ENCODE measurements at regions not wholly inside any gene's neighbourhood (a gene's known extent, or its start where the extent isn't known, plus 50 kb on each side); places are given as distances from the start of the nearest gene placed in this dataset.

DNA sequence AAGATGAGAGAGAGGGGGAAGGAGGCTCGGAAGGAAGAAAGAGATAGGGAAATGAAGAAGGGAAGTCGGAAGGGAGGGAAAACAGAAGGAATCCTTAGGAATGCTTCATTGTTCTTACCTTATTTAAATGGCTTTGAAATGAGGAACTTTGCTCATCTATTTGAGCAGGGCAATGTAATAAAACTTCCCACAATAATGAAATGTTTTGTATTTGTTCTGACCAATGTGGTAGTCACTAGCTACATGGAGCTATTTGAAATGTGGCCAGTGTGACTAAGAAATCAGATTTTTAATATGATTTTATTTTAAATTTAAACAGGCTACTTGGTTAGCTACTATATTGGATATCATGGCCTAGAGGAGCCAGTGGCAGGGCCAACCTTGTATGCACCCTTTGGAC is 510.6 kb downstream of the HTR7 start:
- Histone ChIP-seq H3K79me2 (ENCODE audit: insufficient read depth, low read length) (no peaks in the 10 kb centered on the region), H3K4me1 (ENCODE audit: insufficient read depth, low read length) (peaks cover 2% of the 10 kb centered on the region), H4K20me1 (ENCODE audit: insufficient read depth, low read length) (no peaks in the 10 kb centered on the region), H3K36me3 (ENCODE audit: insufficient read depth, low read length) (no peaks in the 10 kb centered on the region), H3K27ac (ENCODE audit: low read depth, low read length) (no peak overlapping the region), H3K27me3 (ENCODE audit: insufficient read depth, low read length) (no peaks in the 10 kb centered on the region), H3K4me3 (ENCODE audit: insufficient read depth, low read length) (no peak overlapping the region), H3K4me2 (ENCODE audit: insufficient read depth, low read length) (no peak overlapping the region), H3K9me3 (ENCODE audit: low read depth, low read length) (no peaks in the 10 kb centered on the region), H2AFZ (ENCODE audit: low read length) (no peak overlapping the region)
- TF ChIP-seq, protein P1, sequence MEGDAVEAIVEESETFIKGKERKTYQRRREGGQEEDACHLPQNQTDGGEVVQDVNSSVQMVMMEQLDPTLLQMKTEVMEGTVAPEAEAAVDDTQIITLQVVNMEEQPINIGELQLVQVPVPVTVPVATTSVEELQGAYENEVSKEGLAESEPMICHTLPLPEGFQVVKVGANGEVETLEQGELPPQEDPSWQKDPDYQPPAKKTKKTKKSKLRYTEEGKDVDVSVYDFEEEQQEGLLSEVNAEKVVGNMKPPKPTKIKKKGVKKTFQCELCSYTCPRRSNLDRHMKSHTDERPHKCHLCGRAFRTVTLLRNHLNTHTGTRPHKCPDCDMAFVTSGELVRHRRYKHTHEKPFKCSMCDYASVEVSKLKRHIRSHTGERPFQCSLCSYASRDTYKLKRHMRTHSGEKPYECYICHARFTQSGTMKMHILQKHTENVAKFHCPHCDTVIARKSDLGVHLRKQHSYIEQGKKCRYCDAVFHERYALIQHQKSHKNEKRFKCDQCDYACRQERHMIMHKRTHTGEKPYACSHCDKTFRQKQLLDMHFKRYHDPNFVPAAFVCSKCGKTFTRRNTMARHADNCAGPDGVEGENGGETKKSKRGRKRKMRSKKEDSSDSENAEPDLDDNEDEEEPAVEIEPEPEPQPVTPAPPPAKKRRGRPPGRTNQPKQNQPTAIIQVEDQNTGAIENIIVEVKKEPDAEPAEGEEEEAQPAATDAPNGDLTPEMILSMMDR (IDR thresholded peaks at IDR 0.05; ENCODE audit: extremely low read depth, low read depth, low read length), result no peak
- no peak for DNase-seq (ENCODE audit: insufficient read length, low spot score, missing footprints)

DNA sequence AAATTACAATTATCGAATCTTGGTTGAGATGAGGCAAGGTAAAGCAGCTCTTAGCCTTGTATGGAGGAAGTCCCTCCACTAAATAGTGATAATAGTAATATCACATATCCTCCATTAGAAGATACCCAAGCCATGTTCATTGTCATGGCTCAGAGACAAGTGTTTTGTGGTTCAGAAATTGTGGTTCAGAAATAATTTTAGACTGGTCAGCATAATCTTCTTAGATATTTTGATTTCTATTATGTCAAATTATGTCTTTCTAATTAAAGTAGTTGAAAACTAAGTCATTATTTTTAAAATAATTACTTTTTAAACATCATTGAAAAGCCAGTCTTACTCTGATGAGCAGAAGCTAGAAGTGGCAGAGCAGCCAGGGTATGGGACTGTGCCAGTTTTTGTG is 507.7 kb downstream of the HTR7 start:
- DNase-seq (ENCODE audit: insufficient read length, low spot score, missing footprints), result no peak
- Histone ChIP-seq H3K4me2 (ENCODE audit: insufficient read depth, low read length) (no peak overlapping the region), H3K79me2 (ENCODE audit: insufficient read depth, low read length) (no peaks in the 10 kb centered on the region), H3K4me3 (ENCODE audit: insufficient read depth, low read length) (no peak overlapping the region), H3K36me3 (ENCODE audit: insufficient read depth, low read length) (no peaks in the 10 kb centered on the region), H2AFZ (ENCODE audit: low read length) (no peak overlapping the region), H3K4me1 (ENCODE audit: insufficient read depth, low read length) (peaks cover 2% of the 10 kb centered on the region), H3K9me3 (ENCODE audit: low read depth, low read length) (no peaks in the 10 kb centered on the region), H3K27me3 (ENCODE audit: insufficient read depth, low read length) (no peaks in the 10 kb centered on the region), H3K27ac (ENCODE audit: low read depth, low read length) (no peak overlapping the region), H4K20me1 (ENCODE audit: insufficient read depth, low read length) (no peaks in the 10 kb centered on the region)
- TF ChIP-seq, protein P1 (IDR thresholded peaks at IDR 0.05; ENCODE audit: extremely low read depth, low read depth, low read length), result no peak

DNA sequence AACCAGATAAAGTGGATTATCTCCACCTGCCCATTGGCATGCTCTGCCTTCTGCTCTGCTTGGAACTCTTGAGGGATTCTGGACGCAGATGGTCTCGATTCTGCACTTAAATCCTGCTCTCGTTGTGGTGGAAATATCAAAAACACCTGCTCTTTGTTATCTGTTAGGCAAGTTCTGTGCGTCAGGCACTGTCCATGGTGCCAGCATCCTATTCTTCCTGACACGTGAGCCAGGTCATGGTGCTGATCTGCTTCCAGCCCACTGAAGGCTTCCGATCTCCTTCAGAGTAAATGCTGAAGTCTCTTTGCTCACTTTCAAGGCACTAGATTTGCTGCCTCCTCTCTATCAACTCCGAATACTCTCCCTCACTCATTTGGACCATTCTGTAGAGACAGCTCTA is 505.6 kb downstream of the HTR7 start:
- H2AFZ ChIP-seq (ENCODE audit: low read length), result no peak overlapping the region
- TF ChIP-seq, protein P1 (IDR thresholded peaks at IDR 0.05; ENCODE audit: extremely low read depth, low read depth, low read length), result no peak
- H3K4me3 ChIP-seq (ENCODE audit: insufficient read depth, low read length), result no peak overlapping the region
- no peak for DNase-seq (ENCODE audit: insufficient read length, low spot score, missing footprints)
- no peaks in the 10 kb centered on the region for H3K79me2 ChIP-seq (ENCODE audit: insufficient read depth, low read length)
- H3K9me3 ChIP-seq (ENCODE audit: low read depth, low read length), result no peaks in the 10 kb centered on the region
- H3K27ac ChIP-seq (ENCODE audit: low read depth, low read length), result no peak overlapping the region
- H3K36me3 ChIP-seq (ENCODE audit: insufficient read depth, low read length), result no peaks in the 10 kb centered on the region
- H3K27me3 ChIP-seq (ENCODE audit: insufficient read depth, low read length), result no peaks in the 10 kb centered on the region
- H3K4me2 ChIP-seq (ENCODE audit: insufficient read depth, low read length), result no peak overlapping the region
- peaks cover 2% of the 10 kb centered on the region for H3K4me1 ChIP-seq (ENCODE audit: insufficient read depth, low read length)
- no peaks in the 10 kb centered on the region for H4K20me1 ChIP-seq (ENCODE audit: insufficient read depth, low read length)

DNA sequence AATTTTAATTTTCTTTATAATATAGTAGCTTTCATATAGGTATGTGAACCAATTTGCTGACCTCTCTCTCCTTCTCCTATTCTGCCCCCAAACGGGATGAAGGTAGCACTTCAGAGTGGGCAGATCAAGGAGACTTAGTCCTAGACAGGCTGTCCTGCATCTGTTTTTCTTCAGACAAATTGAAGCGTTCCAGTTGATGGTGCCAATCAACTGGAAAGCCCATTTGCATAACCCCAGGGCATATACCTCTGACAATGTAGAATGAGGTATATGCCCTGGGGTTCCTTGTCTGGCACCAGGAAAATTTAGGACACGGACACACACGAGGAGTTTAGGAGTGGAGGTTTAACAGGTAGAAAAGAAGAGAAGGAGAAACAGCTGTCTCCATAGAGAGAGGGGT is 502.9 kb downstream of the HTR7 start:
- H3K4me1 ChIP-seq (ENCODE audit: insufficient read depth, low read length), result no peaks in the 10 kb centered on the region
- no peaks in the 10 kb centered on the region for H3K36me3 ChIP-seq (ENCODE audit: insufficient read depth, low read length)
- H2AFZ ChIP-seq (ENCODE audit: low read length), result no peak overlapping the region
- H3K27ac ChIP-seq (ENCODE audit: low read depth, low read length), result no peak overlapping the region
- DNase-seq (ENCODE audit: insufficient read length, low spot score, missing footprints), result no peak
- no peak overlapping the region for H3K4me2 ChIP-seq (ENCODE audit: insufficient read depth, low read length)
- H3K4me3 ChIP-seq (ENCODE audit: insufficient read depth, low read length), result no peak overlapping the region
- H3K9me3 ChIP-seq (ENCODE audit: low read depth, low read length), result no peaks in the 10 kb centered on the region
- TF ChIP-seq, protein P1 (IDR thresholded peaks at IDR 0.05; ENCODE audit: extremely low read depth, low read depth, low read length), result no peak
- H4K20me1 ChIP-seq (ENCODE audit: insufficient read depth, low read length), result no peaks in the 10 kb centered on the region
- no peaks in the 10 kb centered on the region for H3K27me3 ChIP-seq (ENCODE audit: insufficient read depth, low read length)
- no peaks in the 10 kb centered on the region for H3K79me2 ChIP-seq (ENCODE audit: insufficient read depth, low read length)
